HG03354 (cell line): ENCODE measurements at regions not wholly inside any gene's neighbourhood (a gene's known extent, or its start where the extent isn't known, plus 50 kb on each side); places are given as distances from the start of the nearest gene placed in this dataset.

Experiments
- ATAC-seq: cut with Tn5 transposase; IDR thresholded peaks from one replicate; pipeline ENCODE4 v1.9.1; 2021; ENCODE audit warnings: mild to moderate bottlenecking; ENCODE audit not compliant: unreplicated experiment, poor library complexity, severe bottlenecking

DNA sequence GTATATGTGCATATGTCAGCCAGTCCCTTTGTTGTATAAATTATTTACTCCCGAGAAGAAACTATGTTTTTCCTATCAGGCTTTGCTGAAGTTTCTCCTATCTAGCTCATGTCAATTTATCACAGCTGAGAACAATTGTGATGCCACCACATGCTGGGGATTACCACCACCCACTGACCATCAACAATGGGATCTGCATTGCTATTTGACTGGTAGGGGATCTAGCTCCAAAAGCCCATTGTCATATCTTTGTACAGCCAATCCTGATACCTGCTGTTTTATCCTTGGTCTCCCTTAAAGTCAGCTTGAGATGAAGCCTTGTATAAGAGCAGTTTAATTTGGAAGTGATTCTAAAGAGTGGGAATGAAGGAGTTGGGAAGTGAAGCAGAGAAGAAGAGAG is 53.9 kb upstream of the KCNN2 start:
- no peak for ATAC-seq

DNA sequence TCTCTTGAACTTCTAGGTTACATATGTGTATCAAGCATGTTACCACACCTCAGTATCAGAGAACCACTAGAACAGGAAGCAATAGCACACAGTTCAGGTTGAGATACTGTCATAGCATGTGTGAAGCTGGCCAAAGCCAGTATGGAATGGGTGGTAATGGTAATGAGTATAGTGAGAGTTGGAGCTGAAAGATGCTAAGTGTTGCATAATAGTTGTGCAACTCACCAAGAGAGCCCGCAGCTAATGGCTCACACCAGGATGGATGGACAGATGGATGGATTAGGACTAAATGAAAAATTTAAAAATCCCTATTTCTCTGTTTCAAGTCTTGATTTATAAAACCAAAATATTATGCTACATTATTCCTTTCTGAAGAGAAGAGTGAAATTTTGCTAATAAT is 53.4 kb upstream of the KCNN2 start:
- ATAC-seq, result no peak

DNA sequence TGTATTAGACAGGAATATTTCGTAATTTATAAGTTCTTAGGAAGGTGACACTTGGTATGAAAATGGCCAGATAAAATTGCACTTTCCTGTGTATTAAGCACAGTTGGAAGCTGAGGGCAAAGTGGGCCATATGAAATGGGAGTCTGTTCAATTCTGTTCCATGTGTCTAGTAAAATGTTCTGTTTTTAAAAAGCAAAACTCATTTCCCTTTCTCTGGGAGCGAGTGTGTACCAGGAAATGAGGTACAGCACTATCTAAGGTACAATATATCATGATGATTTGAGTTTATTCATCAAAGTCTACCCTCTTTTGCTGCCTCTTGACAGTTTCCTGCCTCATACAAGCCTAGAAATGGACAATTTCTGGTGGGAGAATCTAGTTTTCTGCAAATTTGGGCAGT is 51.2 kb upstream of the KCNN2 start:
- ATAC-seq, result no peak

GRCh38 chr5:114311281-114311680 is 50.6 kb upstream of the KCNN2 start:
- ATAC-seq, result no peak

- ATAC-seq, result no peak
These were observed 49.9 kb upstream of the KCNN2 start for GRCh38 chr5:114311968-114312367.
